ENCODE measurements at regions not wholly inside any gene's neighbourhood (a gene's known extent, or its start where the extent isn't known, plus 50 kb on each side); places are given as distances from the start of the nearest gene placed in this dataset.

GRCh38 chr16:73183611-73184092, 135.7 kb upstream of the ZFHX3 start (continued):
- no peak for TF ChIP-seq USF2 (IDR thresholded peaks at IDR 0.05; ENCODE audit: borderline replicate concordance, low read depth, low read length)
- no peak for TF ChIP-seq RXRA (IDR thresholded peaks at IDR 0.05; ENCODE audit: borderline replicate concordance, low read depth)
- TF ChIP-seq PBX3 (IDR thresholded peaks at IDR 0.05), result no peak
- TF ChIP-seq FOSL2 (IDR thresholded peaks at IDR 0.05; ENCODE audit: borderline replicate concordance, low read depth), result no peak
- peak; percentile 37; the same call in 1 of the 2 replicates for TF ChIP-seq CTCF (IDR thresholded peaks at IDR 0.05)
- peak; percentile 77 for TF ChIP-seq RAD21 (IDR thresholded peaks at IDR 0.05; ENCODE audit: low read length)
- TF ChIP-seq TCF12 (IDR thresholded peaks at IDR 0.05), result peak; percentile 83
- TF ChIP-seq ZBTB33 (IDR thresholded peaks at IDR 0.05; ENCODE audit: borderline replicate concordance, low read depth), result no peak
- no peak for TF ChIP-seq IRF3 (IDR thresholded peaks at IDR 0.05; ENCODE audit: low read depth, low read length)
- TF ChIP-seq CHD2 (IDR thresholded peaks at IDR 0.05; ENCODE audit: low read length, partially characterized antibody), result peak; percentile 34
- no peak for TF ChIP-seq EZH2phosphoT487 (IDR thresholded peaks at IDR 0.05; ENCODE audit: borderline replicate concordance, low read depth)

- WGBS (ENCODE audit: low lambda C conversion rate), result 90% methylated on average over 12 of the region's 12 CpGs
- Histone ChIP-seq H3K36me3 (replicated peaks in 1 of 2; ENCODE audit: control insufficient read depth in 1 of 2, insufficient read depth in 2 of 2, low read length in 1 of 2) (no peaks in the 10 kb centered on the region), H3K4me3 (ENCODE audit: low read depth in 2 of 2, low read length in 1 of 2) (no peak overlapping the region), H3F3A (replicated peaks; ENCODE audit: insufficient read depth) (peaks cover 2% of the 10 kb centered on the region), H3K27me3 (ENCODE audit: insufficient read depth) (no peaks in the 10 kb centered on the region), H3K79me2 (ENCODE audit: insufficient read depth) (no peaks in the 10 kb centered on the region), H3K4me2 (no peak overlapping the region), H3K9me2 (no peaks in the 10 kb centered on the region), H4K20me1 (ENCODE audit: insufficient read depth) (no peaks in the 10 kb centered on the region), H3K9me3 (no peaks in the 10 kb centered on the region), H3K9ac (no peak overlapping the region), H3K4me1 (ENCODE audit: control insufficient read depth in 1 of 2, insufficient read depth in 2 of 2, low read depth in 1 of 2, low read length in 1 of 2) (peaks cover 0 to 15% of the 10 kb centered on the region in 2 experiments; a peak in 2 of 4 replicates), H3K27ac (ENCODE audit: low read depth in 2 of 2, low read length in 1 of 2) (no peak overlapping the region), H2AFZ (ENCODE audit: low read depth) (no peak overlapping the region)
- DNase-seq, result no peak
- ChIA-PET CTCF (interaction anchor here (3.0 kb wide), 1 partner anchor 347 kb away, joined by 14 read pairs; no protein-coding TSS in a partner anchor), POLR2A (no interaction called here)
- TF ChIP-seq ELF1 (IDR thresholded peaks at IDR 0.05) (no peak), FOXM1 (IDR thresholded peaks at IDR 0.05; ENCODE audit: low read depth) (no peak), GATA2 (CRISPR knock-in tag; IDR thresholded peaks at IDR 0.05) (no peak), POLR2AphosphoS5 (IDR thresholded peaks at IDR 0.05; ENCODE audit: low read depth, low read length) (no peak), REST (IDR thresholded peaks at IDR 0.05; ENCODE audit: low read depth, low read length) (no peak), RCOR1 (IDR thresholded peaks at IDR 0.05; ENCODE audit: low read length) (no peak), ZBTB33 (IDR thresholded peaks at IDR 0.05; ENCODE audit: borderline replicate concordance, low read depth) (no peak)
These were observed 131.9 kb upstream of the ZFHX3 start for GRCh38 chr16:73179705-73180331.

Data from SK-N-SH (cell line).